GM12891 (cell line): ENCODE measurements at regions not wholly inside any gene's neighbourhood (a gene's known extent, or its start where the extent isn't known, plus 50 kb on each side); places are given as distances from the start of the nearest gene placed in this dataset.

Experiments
- PAX5 ChIP-seq: IDR thresholded peaks from 2 replicates; pipeline ENCODE4 v1.6.1; 2011; ENCODE audit warnings: low read length, moderate library complexity, mild to moderate bottlenecking; ENCODE audit not compliant: insufficient read depth, severe bottlenecking
- POLR2A ChIP-seq: IDR thresholded peaks from 2 replicates; pipeline ENCODE4 v1.6.1; 2011; ENCODE audit warnings: low read depth, low read length, control low read depth
- POLR2AphosphoS5 ChIP-seq: IDR thresholded peaks from 2 replicates; pipeline ENCODE4 v1.6.1; 2011; ENCODE audit warnings: low read depth, low read length, control low read depth

DNA sequence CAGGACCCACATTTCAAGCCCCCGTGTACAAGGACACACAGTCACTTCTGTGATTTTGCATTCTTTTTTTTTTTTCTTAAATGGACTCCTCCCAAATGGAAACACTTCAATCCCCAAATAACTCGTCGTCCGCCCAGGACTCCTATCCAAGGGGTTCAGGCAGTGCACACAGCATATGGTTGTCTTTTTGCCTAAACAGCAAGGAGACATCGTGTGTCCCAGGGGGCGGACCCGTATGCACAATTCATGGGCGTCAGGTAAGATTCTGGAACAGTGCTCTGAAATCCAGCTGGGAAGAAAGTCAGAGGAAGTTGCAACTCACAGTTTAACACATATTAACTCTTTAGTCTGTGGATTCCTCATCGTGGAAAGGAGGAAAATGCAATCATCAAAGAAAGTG lies 231.3 kb downstream of the SHOX start:
- TF ChIP-seq POLR2AphosphoS5 (no peak), POLR2A (no peak), PAX5 (no peak)
